AG09319 (cell line): ENCODE measurements at regions not wholly inside any gene's neighbourhood (a gene's known extent, or its start where the extent isn't known, plus 50 kb on each side); places are given as distances from the start of the nearest gene placed in this dataset.

Experiments
- DNase-seq: peaks from one replicate; pipeline ENCODE4 v3.0.0-alpha.2; 2010; ENCODE audit warnings: low read depth; ENCODE audit errors: extremely low read depth
- CTCF ChIP-seq: IDR thresholded peaks from 2 replicates; pipeline ENCODE4 v1.5.1; 2011; ENCODE audit warnings: low read depth, mild to moderate bottlenecking, inconsistent platforms, low read length, moderate library complexity

DNA sequence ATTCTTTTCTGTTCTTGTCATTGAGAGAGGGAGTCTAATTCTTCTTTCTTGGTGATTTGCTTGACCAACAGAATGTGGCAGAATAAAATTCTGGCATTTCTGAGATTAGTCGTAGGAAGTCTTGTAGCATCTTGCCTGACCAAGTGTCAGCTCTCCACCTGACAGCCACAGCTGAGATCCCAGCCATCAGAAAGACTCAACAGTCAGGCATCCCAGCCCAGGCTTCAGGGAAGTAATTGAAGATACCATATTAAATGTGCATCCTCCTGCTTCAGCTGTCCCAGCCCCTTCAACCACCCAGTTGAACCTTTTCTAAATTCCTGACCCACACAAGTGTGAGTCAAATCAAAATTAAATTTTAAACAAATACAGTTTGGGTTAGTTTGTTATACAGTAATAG lies 208.3 kb downstream of the PIK3C3 start:
- TF ChIP-seq CTCF, result no peak
- no peak for DNase-seq

GRCh38 chr18:42164556-42164955 lies 209.5 kb downstream of the PIK3C3 start:
- TF ChIP-seq CTCF, result no peak
- no peak for DNase-seq

DNA sequence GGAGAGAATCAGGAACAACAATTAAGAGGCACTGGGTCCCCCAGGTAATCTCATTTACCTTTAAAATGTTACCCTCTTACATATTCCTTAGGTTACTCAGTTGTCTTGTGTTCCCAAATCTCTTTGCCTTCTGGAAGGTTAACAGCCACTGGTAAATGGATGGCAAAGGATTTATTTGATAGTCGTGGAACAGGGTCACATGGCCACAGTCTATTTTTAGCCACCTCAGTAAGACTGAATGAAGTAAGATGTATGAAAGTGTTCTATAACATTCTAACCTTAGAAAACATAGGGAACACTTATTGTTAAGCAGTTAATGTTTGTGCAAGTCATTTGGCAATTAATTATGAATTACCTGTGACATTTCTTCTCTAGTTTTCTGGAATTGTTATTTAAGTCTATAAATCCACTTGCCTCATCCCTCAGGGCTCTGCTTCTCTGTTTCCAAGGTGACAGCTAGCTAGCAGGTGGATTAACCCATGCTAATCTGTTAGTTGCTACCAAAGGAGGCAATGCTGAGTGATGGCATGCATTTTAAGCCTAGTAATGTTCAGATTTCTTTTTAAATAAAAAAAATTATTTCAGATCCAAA lies 211.0 kb downstream of the PIK3C3 start:
- TF ChIP-seq CTCF, result no peak
- no peak for DNase-seq

DNA sequence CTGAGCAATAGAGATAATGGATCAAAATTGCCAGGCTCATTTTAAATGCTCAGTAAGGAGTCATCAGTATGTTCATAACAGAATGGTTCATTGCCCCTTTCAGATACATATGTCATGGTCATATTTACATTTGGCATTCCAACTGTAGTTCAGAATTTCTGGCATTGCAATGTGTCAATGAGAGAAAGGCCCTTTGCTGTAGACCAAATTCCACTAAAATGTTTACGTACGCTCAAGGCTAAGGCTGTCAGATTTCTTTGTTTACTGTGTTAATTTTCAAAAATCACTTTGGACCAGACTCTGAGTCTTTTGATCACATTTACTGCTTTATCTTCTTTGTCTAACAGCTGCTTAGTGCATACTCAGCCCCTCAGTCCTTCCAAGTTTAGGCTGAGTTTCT lies 213.5 kb downstream of the PIK3C3 start:
- DNase-seq, result no peak
- no peak for TF ChIP-seq CTCF

DNA sequence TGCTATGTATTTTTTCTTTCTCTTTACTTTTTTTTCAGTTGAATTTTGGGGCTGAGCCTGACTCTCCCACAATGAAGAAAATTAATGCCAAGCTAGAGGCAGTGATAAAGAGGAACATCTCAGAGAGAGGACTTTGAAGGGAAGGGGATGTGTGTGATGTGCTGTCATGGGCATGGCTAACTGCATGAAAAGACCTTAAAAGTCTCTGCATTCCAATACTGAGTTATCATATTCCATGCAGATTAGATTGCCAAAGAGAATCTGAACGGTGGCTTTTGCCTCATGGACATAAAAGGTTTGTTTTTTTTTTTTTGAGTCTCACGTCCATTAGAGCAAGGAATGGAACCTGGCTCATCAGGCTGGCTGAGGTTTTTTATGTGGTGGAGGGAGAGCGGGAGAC lies 213.9 kb downstream of the PIK3C3 start:
- TF ChIP-seq CTCF, result no peak
- DNase-seq, result no peak

DNA sequence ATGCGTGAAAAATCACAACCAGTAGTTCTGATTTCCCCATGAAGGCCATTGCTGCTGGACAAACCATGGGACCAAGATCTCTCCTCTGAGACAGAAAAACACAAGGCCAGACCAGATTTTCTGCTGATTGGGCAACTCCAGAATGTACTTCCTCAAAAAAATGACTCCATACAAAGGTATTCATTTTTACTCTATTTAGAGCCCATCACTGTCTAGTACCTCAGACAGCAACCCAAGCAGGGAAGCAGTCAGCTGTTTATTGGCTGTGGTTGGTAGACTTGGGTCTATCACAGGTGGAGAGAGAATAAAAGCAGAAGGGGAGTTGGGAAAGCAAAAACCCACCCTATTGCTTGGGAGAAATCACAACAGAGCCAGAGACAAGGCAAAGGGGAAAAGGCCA lies 219.9 kb downstream of the PIK3C3 start:
- TF ChIP-seq CTCF, result no peak
- no peak for DNase-seq

DNA sequence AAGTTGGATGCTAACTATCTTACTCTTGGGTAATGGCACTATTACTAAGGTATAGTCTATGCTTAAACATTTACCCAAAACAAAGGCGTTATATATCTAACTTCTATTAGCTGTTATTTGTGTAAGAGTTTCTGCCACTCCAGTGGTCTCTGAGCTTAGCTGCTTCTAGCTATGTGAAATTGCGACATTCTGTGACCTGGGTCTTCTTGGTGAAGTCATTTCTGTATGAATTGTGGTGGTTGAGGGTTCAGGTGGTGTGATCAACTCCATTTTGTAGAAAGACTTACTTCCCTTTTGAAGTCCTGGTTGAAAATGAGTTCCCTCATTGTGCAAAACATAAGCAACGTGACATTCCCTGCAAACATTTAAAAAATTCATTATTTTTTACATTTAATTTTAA lies 221.6 kb downstream of the PIK3C3 start:
- no peak for TF ChIP-seq CTCF
- DNase-seq, result no peak
